ENCODE measurements at regions not wholly inside any gene's neighbourhood (a gene's known extent, or its start where the extent isn't known, plus 50 kb on each side); places are given as distances from the start of the nearest gene placed in this dataset.

DNA sequence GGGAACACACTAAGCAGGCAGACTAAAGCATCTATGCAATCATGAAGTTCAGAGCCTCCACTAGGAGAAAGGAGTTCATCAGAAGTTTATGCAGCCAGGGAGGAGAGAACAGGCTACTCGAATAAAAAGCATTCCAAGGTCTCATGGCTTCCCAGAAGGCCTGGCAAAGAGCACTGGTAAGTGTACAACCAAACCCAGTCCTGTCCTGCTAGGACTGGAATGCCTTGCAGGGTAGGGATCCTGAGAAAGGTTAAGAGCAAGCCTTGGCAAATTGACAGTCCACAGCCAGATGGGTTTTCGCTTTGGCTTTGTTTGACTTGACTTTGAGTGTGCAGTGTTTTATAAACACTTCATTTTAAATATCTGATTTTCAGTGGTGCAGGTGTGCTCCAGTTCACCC is 133.6 kb upstream of the ATP1B1 start:
- Histone ChIP-seq H3K4me2 (ENCODE audit: control insufficient read depth, extremely low read depth, insufficient read depth, low read depth, low read length) (no peak overlapping the region), H3K9ac (ENCODE audit: control insufficient read depth, extremely low read depth, insufficient read depth, low read length) (no peak overlapping the region), H2AFZ (ENCODE audit: control insufficient read depth, low read length) (no peak overlapping the region), H3K36me3 (ENCODE audit: control insufficient read depth in 2 of 2, extremely low read depth in 1 of 2, insufficient read depth in 2 of 2, low read length in 2 of 2) (no peaks in the 10 kb centered on the region), H3K27me3 (ENCODE audit: control insufficient read depth, extremely low read depth, insufficient read depth, low read length) (no peaks in the 10 kb centered on the region), H3K4me1 (ENCODE audit: control insufficient read depth, extremely low read depth, insufficient read depth, low read length) (no peaks in the 10 kb centered on the region), H3K4me3 (ENCODE audit: control insufficient read depth in 2 of 3, extremely low read depth in 1 of 3, insufficient read depth in 2 of 3, low read depth in 1 of 3, low read length in 3 of 3) (no peak overlapping the region), H3K9me1 (ENCODE audit: control insufficient read depth, extremely low read depth, insufficient read depth, low read length) (no peaks in the 10 kb centered on the region), H3K9me3 (ENCODE audit: control insufficient read depth, low read depth, low read length) (no peaks in the 10 kb centered on the region), H4K20me1 (ENCODE audit: control insufficient read depth, extremely low read depth, insufficient read depth, low read length) (no peaks in the 10 kb centered on the region), H3K79me2 (ENCODE audit: control insufficient read depth, insufficient read depth, low read length) (no peaks in the 10 kb centered on the region), H3K27ac (ENCODE audit: control insufficient read depth, insufficient read depth, low read length) (no peak overlapping the region)
- DNase-seq (ENCODE audit: low read depth, low spot score) (no peak), FAIRE-seq (no peak)
- TF ChIP-seq, protein P1, sequence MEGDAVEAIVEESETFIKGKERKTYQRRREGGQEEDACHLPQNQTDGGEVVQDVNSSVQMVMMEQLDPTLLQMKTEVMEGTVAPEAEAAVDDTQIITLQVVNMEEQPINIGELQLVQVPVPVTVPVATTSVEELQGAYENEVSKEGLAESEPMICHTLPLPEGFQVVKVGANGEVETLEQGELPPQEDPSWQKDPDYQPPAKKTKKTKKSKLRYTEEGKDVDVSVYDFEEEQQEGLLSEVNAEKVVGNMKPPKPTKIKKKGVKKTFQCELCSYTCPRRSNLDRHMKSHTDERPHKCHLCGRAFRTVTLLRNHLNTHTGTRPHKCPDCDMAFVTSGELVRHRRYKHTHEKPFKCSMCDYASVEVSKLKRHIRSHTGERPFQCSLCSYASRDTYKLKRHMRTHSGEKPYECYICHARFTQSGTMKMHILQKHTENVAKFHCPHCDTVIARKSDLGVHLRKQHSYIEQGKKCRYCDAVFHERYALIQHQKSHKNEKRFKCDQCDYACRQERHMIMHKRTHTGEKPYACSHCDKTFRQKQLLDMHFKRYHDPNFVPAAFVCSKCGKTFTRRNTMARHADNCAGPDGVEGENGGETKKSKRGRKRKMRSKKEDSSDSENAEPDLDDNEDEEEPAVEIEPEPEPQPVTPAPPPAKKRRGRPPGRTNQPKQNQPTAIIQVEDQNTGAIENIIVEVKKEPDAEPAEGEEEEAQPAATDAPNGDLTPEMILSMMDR (optimal IDR thresholded peaks at IDR 0.05 in 1 of 3, IDR thresholded peaks at IDR 0.05 in 1 of 3, conservative IDR thresholded peaks at IDR 0.05 in 1 of 3; ENCODE audit: extremely low read depth in 1 of 3, insufficient read depth in 2 of 3, low read length in 3 of 3) = no peak
- no peak for TF ChIP-seq EZH2 (IDR thresholded peaks at IDR 0.05; ENCODE audit: low read length)
- dilution Hi-C loops (cut with MboI; ENCODE audit: extremely low pct_ligation_motif_present, low sequenced_read_pairs) = no loop called here

DNA sequence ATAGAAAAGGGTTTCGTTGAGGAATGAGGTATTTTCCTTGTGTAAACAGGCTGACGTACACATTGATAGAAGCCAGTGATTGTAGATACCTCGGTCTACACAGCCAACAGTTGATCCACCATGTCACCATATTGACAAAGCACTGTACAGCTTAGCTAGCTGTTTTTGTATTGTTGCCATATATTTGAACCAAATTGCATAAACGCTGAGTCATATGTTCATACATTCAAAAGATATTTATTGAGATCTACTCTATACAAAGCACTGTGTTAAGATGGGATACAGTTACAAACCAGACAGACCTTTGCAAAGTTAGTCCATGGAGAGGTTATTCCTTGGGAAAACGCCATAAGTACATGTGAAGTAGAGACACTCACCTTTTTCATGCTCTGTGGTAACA is 132.4 kb upstream of the ATP1B1 start:
- H3K4me2 ChIP-seq (ENCODE audit: control insufficient read depth, extremely low read depth, insufficient read depth, low read depth, low read length) = no peak overlapping the region
- dilution Hi-C loops (cut with MboI; ENCODE audit: extremely low pct_ligation_motif_present, low sequenced_read_pairs) = no loop called here
- no peak overlapping the region for H2AFZ ChIP-seq (ENCODE audit: control insufficient read depth, low read length)
- no peaks in the 10 kb centered on the region for H3K36me3 ChIP-seq (ENCODE audit: control insufficient read depth in 2 of 2, extremely low read depth in 1 of 2, insufficient read depth in 2 of 2, low read length in 2 of 2)
- H3K9me1 ChIP-seq (ENCODE audit: control insufficient read depth, extremely low read depth, insufficient read depth, low read length) = no peaks in the 10 kb centered on the region
- no peak for DNase-seq (ENCODE audit: low read depth, low spot score)
- H3K27me3 ChIP-seq (ENCODE audit: control insufficient read depth, extremely low read depth, insufficient read depth, low read length) = no peaks in the 10 kb centered on the region
- no peak overlapping the region for H3K9ac ChIP-seq (ENCODE audit: control insufficient read depth, extremely low read depth, insufficient read depth, low read length)
- FAIRE-seq = no peak
- H3K4me1 ChIP-seq (ENCODE audit: control insufficient read depth, extremely low read depth, insufficient read depth, low read length) = no peaks in the 10 kb centered on the region
- H3K4me3 ChIP-seq (ENCODE audit: control insufficient read depth in 2 of 3, extremely low read depth in 1 of 3, insufficient read depth in 2 of 3, low read depth in 1 of 3, low read length in 3 of 3) = no peak overlapping the region
- H4K20me1 ChIP-seq (ENCODE audit: control insufficient read depth, extremely low read depth, insufficient read depth, low read length) = no peaks in the 10 kb centered on the region
- TF ChIP-seq EZH2 (IDR thresholded peaks at IDR 0.05; ENCODE audit: low read length) = no peak
- TF ChIP-seq, protein P1 (optimal IDR thresholded peaks at IDR 0.05 in 1 of 3, IDR thresholded peaks at IDR 0.05 in 1 of 3, conservative IDR thresholded peaks at IDR 0.05 in 1 of 3; ENCODE audit: extremely low read depth in 1 of 3, insufficient read depth in 2 of 3, low read length in 3 of 3) = no peak
- H3K79me2 ChIP-seq (ENCODE audit: control insufficient read depth, insufficient read depth, low read length) = no peaks in the 10 kb centered on the region
- H3K9me3 ChIP-seq (ENCODE audit: control insufficient read depth, low read depth, low read length) = no peaks in the 10 kb centered on the region
- H3K27ac ChIP-seq (ENCODE audit: control insufficient read depth, insufficient read depth, low read length) = no peak overlapping the region

All from keratinocyte (primary cell).